Mesendoderm (in vitro differentiated cells): ENCODE measurements at regions not wholly inside any gene's neighbourhood (a gene's known extent, or its start where the extent isn't known, plus 50 kb on each side); places are given as distances from the start of the nearest gene placed in this dataset.

Source experiments
- DNase-seq: peaks from one replicate; pipeline ENCODE4 v3.0.0; 2013
- H2AK5ac ChIP-seq: 2 replicates; pipeline ENCODE4 v1.6.1; 2013; ENCODE audit warnings: low read length, inconsistent platforms
- H2BK120ac ChIP-seq: 2 replicates; pipeline ENCODE4 v1.6.1; 2013; ENCODE audit warnings: low read depth, mild to moderate bottlenecking, low read length, moderate library complexity, mixed read lengths
- H2BK15ac ChIP-seq: replicated peaks from 2 replicates; pipeline ENCODE4 v1.6.1; 2013; ENCODE audit warnings: low read depth, mild to moderate bottlenecking, moderate library complexity
- H2BK5ac ChIP-seq: 2 replicates; pipeline ENCODE4 v1.6.1; 2013; ENCODE audit warnings: low read length, inconsistent platforms
- H3K18ac ChIP-seq: 2 replicates; pipeline ENCODE4 v1.6.1; 2013; ENCODE audit warnings: mild to moderate bottlenecking, low read length, mixed read lengths
- H3K23ac ChIP-seq: one replicate; pipeline ENCODE4 v1.6.1; 2013; ENCODE audit warnings: low read length
- H3K27ac ChIP-seq: 2 replicates; pipeline ENCODE4 v1.5.1; 2013; ENCODE audit warnings: low read depth, mild to moderate bottlenecking, inconsistent platforms, low read length, moderate library complexity
- H3K27me3 ChIP-seq: 2 replicates; pipeline ENCODE4 v1.6.1; 2013; ENCODE audit warnings: low read length, control low read depth, mild to moderate bottlenecking, inconsistent platforms; ENCODE audit not compliant: insufficient read depth, poor library complexity
- H3K36me3 ChIP-seq: 2 replicates; pipeline ENCODE4 v1.6.1; 2013; ENCODE audit warnings: low read length, inconsistent platforms; ENCODE audit not compliant: control insufficient read depth, insufficient read depth
- H3K4ac ChIP-seq: one replicate; pipeline ENCODE4 v1.6.1; 2013; ENCODE audit warnings: low read depth, mild to moderate bottlenecking, low read length, moderate library complexity
- H3K4me1 ChIP-seq: 2 replicates; pipeline ENCODE4 v1.6.1; 2013; ENCODE audit warnings: low read depth, low read length, inconsistent platforms; ENCODE audit not compliant: control insufficient read depth
- H3K4me2 ChIP-seq: 2 replicates; pipeline ENCODE4 v1.6.1; 2013; ENCODE audit warnings: low read length
- H3K4me3 ChIP-seq: 2 replicates; pipeline ENCODE4 v1.5.1; 2013; ENCODE audit warnings: mild to moderate bottlenecking, low read length
- H3K56ac ChIP-seq: one replicate; pipeline ENCODE4 v1.6.1; 2013; ENCODE audit warnings: low read length
- H3K79me1 ChIP-seq: 2 replicates; pipeline ENCODE4 v1.6.1; 2013; ENCODE audit warnings: low read length, inconsistent platforms
- H3K79me2 ChIP-seq: 2 replicates; pipeline ENCODE4 v1.6.1; 2013; ENCODE audit warnings: mild to moderate bottlenecking, low read length; ENCODE audit not compliant: control insufficient read depth, insufficient read depth
- H3K9ac ChIP-seq: 2 replicates; pipeline ENCODE4 v1.6.1; 2013; ENCODE audit warnings: low read length, inconsistent platforms
- H4K5ac ChIP-seq: one replicate; pipeline ENCODE4 v1.6.1; 2013; ENCODE audit warnings: low read length
- H4K8ac ChIP-seq: one replicate; pipeline ENCODE4 v1.6.1; 2013; ENCODE audit warnings: low read depth, mild to moderate bottlenecking, control low read depth, low read length, moderate library complexity
- WGBS: extraction: QIAGEN DNeasy Blood & Tissue Kit; methylation state at CpG from one replicate; pipeline ENCODE4 v1.1.7; 2013; ENCODE audit warnings: low lambda C conversion rate, missing lambda C conversion rate; ENCODE audit not compliant: insufficient coverage; ENCODE audit errors: extremely low coverage; 5-methylcytosine and 5-hydroxymethylcytosine counted together

GRCh38 chrX:120819126-120819525 lies 56.5 kb downstream of the CT47B1 start:
- no peak overlapping the region for H2BK120ac ChIP-seq
- H3K9ac ChIP-seq, result no peak overlapping the region
- H2AK5ac ChIP-seq, result no peak overlapping the region
- H3K36me3 ChIP-seq, result no peaks in the 10 kb centered on the region
- no peak overlapping the region for H3K4me2 ChIP-seq
- H3K79me2 ChIP-seq, result no peaks in the 10 kb centered on the region
- no peaks in the 10 kb centered on the region for H3K4me1 ChIP-seq
- H2BK5ac ChIP-seq, result no peak overlapping the region
- H3K23ac ChIP-seq, result no peak overlapping the region
- no peaks in the 10 kb centered on the region for H3K79me1 ChIP-seq
- no peak overlapping the region for H3K56ac ChIP-seq
- H3K27me3 ChIP-seq, result no peaks in the 10 kb centered on the region
- H3K18ac ChIP-seq, result no peak overlapping the region
- no peak overlapping the region for H4K5ac ChIP-seq
- H3K4me3 ChIP-seq, result no peak overlapping the region
- H4K8ac ChIP-seq, result no peak overlapping the region
- no peak overlapping the region for H2BK15ac ChIP-seq
- WGBS, result no CpG with 5 or more reads among the region's 2 CpGs
- no peak for DNase-seq
- H3K27ac ChIP-seq, result no peak overlapping the region
- H3K4ac ChIP-seq, result no peak overlapping the region

- peak; percentile 2 for DNase-seq
- Histone ChIP-seq H3K36me3 (no peaks in the 10 kb centered on the region), H3K56ac (no peak overlapping the region), H3K4me2 (no peak overlapping the region), H3K4me1 (no peaks in the 10 kb centered on the region), H4K8ac (no peak overlapping the region), H3K9ac (no peak overlapping the region), H3K18ac (no peak overlapping the region), H3K23ac (no peak overlapping the region), H3K79me2 (no peaks in the 10 kb centered on the region), H4K5ac (no peak overlapping the region), H2BK120ac (no peak overlapping the region), H2BK15ac (no peak overlapping the region), H2AK5ac (no peak overlapping the region), H3K79me1 (no peaks in the 10 kb centered on the region), H3K27me3 (no peaks in the 10 kb centered on the region), H2BK5ac (no peak overlapping the region), H3K4ac (no peak overlapping the region), H3K4me3 (no peak overlapping the region), H3K27ac (no peak overlapping the region)
- WGBS, result no CpG with 5 or more reads among the region's 5 CpGs
These were observed 61.7 kb downstream of the CT47B1 start for GRCh38 chrX:120813982-120814381.

- H3K4me2 ChIP-seq, result no peak overlapping the region
- no peak overlapping the region for H2BK120ac ChIP-seq
- no peak for DNase-seq
- H3K27me3 ChIP-seq, result no peaks in the 10 kb centered on the region
- no peak overlapping the region for H3K4me3 ChIP-seq
- no peak overlapping the region for H2BK5ac ChIP-seq
- no peak overlapping the region for H3K27ac ChIP-seq
- H3K9ac ChIP-seq, result no peak overlapping the region
- no peak overlapping the region for H3K4ac ChIP-seq
- H4K5ac ChIP-seq, result no peak overlapping the region
- no peaks in the 10 kb centered on the region for H3K4me1 ChIP-seq
- H3K18ac ChIP-seq, result no peak overlapping the region
- no CpG with 5 or more reads among the region's 4 CpGs for WGBS
- H3K23ac ChIP-seq, result no peak overlapping the region
- H2AK5ac ChIP-seq, result no peak overlapping the region
- no peak overlapping the region for H3K56ac ChIP-seq
- H3K79me1 ChIP-seq, result no peaks in the 10 kb centered on the region
- no peaks in the 10 kb centered on the region for H3K79me2 ChIP-seq
- no peaks in the 10 kb centered on the region for H3K36me3 ChIP-seq
- H4K8ac ChIP-seq, result no peak overlapping the region
- no peak overlapping the region for H2BK15ac ChIP-seq
These were observed 74.2 kb downstream of the CT47B1 start for GRCh38 chrX:120801426-120801825.

GRCh38 chrX:120797188-120797851 lies 78.3 kb downstream of the CT47B1 start:
- Histone ChIP-seq H3K79me2 (no peaks in the 10 kb centered on the region), H4K5ac (no peak overlapping the region), H3K36me3 (no peaks in the 10 kb centered on the region), H3K27ac (no peak overlapping the region), H3K4me2 (no peak overlapping the region), H3K27me3 (no peaks in the 10 kb centered on the region), H2AK5ac (no peak overlapping the region), H3K9ac (no peak overlapping the region), H3K4ac (no peak overlapping the region), H3K18ac (no peak overlapping the region), H3K56ac (no peak overlapping the region), H3K23ac (no peak overlapping the region), H4K8ac (no peak overlapping the region), H3K4me1 (no peaks in the 10 kb centered on the region), H3K79me1 (no peaks in the 10 kb centered on the region), H3K4me3 (no peak overlapping the region), H2BK15ac (no peak overlapping the region), H2BK120ac (no peak overlapping the region), H2BK5ac (no peak overlapping the region)
- no CpG with 5 or more reads among the region's 3 CpGs for WGBS
- DNase-seq, result no peak

- Histone ChIP-seq H3K18ac (no peak overlapping the region), H3K9ac (no peak overlapping the region), H3K79me2 (no peaks in the 10 kb centered on the region), H3K23ac (no peak overlapping the region), H2AK5ac (no peak overlapping the region), H2BK15ac (no peak overlapping the region), H4K8ac (no peak overlapping the region), H3K56ac (no peak overlapping the region), H3K27ac (no peak overlapping the region), H3K4ac (no peak overlapping the region), H4K5ac (no peak overlapping the region), H2BK5ac (no peak overlapping the region), H3K4me3 (no peak overlapping the region), H3K36me3 (no peaks in the 10 kb centered on the region), H3K79me1 (no peaks in the 10 kb centered on the region), H3K27me3 (no peaks in the 10 kb centered on the region), H3K4me1 (no peaks in the 10 kb centered on the region), H3K4me2 (no peak overlapping the region), H2BK120ac (no peak overlapping the region)
- WGBS, result no CpG with 5 or more reads among the region's 2 CpGs
- DNase-seq, result no peak
These were observed 80.4 kb downstream of the CT47B1 start for GRCh38 chrX:120795301-120795700.

GRCh38 chrX:120794525-120794975 lies 81.1 kb downstream of the CT47B1 start:
- WGBS, result no CpG with 5 or more reads among the region's 2 CpGs
- no peak overlapping the region for H3K27ac ChIP-seq
- no peak overlapping the region for H2BK120ac ChIP-seq
- DNase-seq, result no peak
- H3K4me1 ChIP-seq, result no peaks in the 10 kb centered on the region
- H3K4me3 ChIP-seq, result no peak overlapping the region
- no peak overlapping the region for H2AK5ac ChIP-seq
- H3K23ac ChIP-seq, result no peak overlapping the region
- H3K56ac ChIP-seq, result no peak overlapping the region
- no peak overlapping the region for H3K9ac ChIP-seq
- H2BK5ac ChIP-seq, result no peak overlapping the region
- H3K79me1 ChIP-seq, result no peaks in the 10 kb centered on the region
- no peak overlapping the region for H3K4me2 ChIP-seq
- no peak overlapping the region for H4K5ac ChIP-seq
- H3K18ac ChIP-seq, result no peak overlapping the region
- no peaks in the 10 kb centered on the region for H3K79me2 ChIP-seq
- no peaks in the 10 kb centered on the region for H3K36me3 ChIP-seq
- H2BK15ac ChIP-seq, result no peak overlapping the region
- H3K27me3 ChIP-seq, result no peaks in the 10 kb centered on the region
- H4K8ac ChIP-seq, result no peak overlapping the region
- no peak overlapping the region for H3K4ac ChIP-seq
